ENCODE measurements at regions not wholly inside any gene's neighbourhood (a gene's known extent, or its start where the extent isn't known, plus 50 kb on each side); places are given as distances from the start of the nearest gene placed in this dataset.
"Not testable (repeated sequence)": the region's sequence is repeated elsewhere in the genome, so short reads cannot be mapped to it uniquely, and the experiment has no call there.

GRCh38 chr7:96829121-96829520, 119.5 kb upstream of the SEM1 start:
- DNase-seq: not testable (repeated sequence)

- no peak for DNase-seq
Measured at GRCh38 chr7:96831446-96831845, 121.8 kb upstream of the SEM1 start.

GRCh38 chr7:96832092-96832662, 122.5 kb upstream of the SEM1 start:
- DNase-seq: no peak

- DNase-seq: no peak
Measured at GRCh38 chr7:96833676-96834453, 124.2 kb upstream of the SEM1 start.

- DNase-seq: no peak
Measured at GRCh38 chr7:96836456-96836855, 126.8 kb upstream of the SEM1 start.

GRCh38 chr7:96837593-96837992, 127.9 kb upstream of the SEM1 start:
- DNase-seq: no peak

GRCh38 chr7:96838481-96838880, 128.8 kb upstream of the SEM1 start:
- no peak for DNase-seq

GRCh38 chr7:96855139-96855538, 145.5 kb upstream of the SEM1 start:
- no peak for DNase-seq

GRCh38 chr7:96855691-96856090, 146.0 kb upstream of the SEM1 start:
- DNase-seq: no peak

- no peak for DNase-seq
Measured at GRCh38 chr7:96869538-96869937, 135.8 kb upstream of the DLX6 start.

GRCh38 chr7:96870185-96870584, 135.2 kb upstream of the DLX6 start:
- no peak for DNase-seq

- DNase-seq: no peak
Measured at GRCh38 chr7:96870934-96871333, 134.4 kb upstream of the DLX6 start.

GRCh38 chr7:96887426-96887825, 117.9 kb upstream of the DLX6 start:
- no peak for DNase-seq

GRCh38 chr7:96899108-96899507, 106.2 kb upstream of the DLX6 start:
- DNase-seq: no peak

- no peak for DNase-seq
Measured at GRCh38 chr7:96901822-96902445, 103.4 kb upstream of the DLX6 start.

- no peak for DNase-seq
Measured at GRCh38 chr7:96903906-96904305, 101.4 kb upstream of the DLX6 start.

GRCh38 chr7:96910486-96910885, 94.9 kb upstream of the DLX6 start:
- DNase-seq: no peak

- no peak for DNase-seq
Measured at GRCh38 chr7:96915029-96915428, 90.3 kb upstream of the DLX6 start.

GRCh38 chr7:96920064-96920463, 85.3 kb upstream of the DLX6 start:
- no peak for DNase-seq

- no peak for DNase-seq
Measured at GRCh38 chr7:96920713-96921112, 84.6 kb upstream of the DLX6 start.

GRCh38 chr7:96921231-96921630, 84.1 kb upstream of the DLX6 start:
- DNase-seq: no peak

GRCh38 chr7:96921771-96922170, 83.6 kb upstream of the DLX6 start:
- DNase-seq: no peak

GRCh38 chr7:96923345-96923744, 82.0 kb upstream of the DLX6 start:
- not testable (repeated sequence) for DNase-seq

GRCh38 chr7:96927131-96927530, 78.2 kb upstream of the DLX6 start:
- DNase-seq: no peak

Data from C1 segment of cervical spinal cord (tissue), 14 donors.